SKM-1 treated with dmso at 0.1 percent for 144 hours (cell line): ENCODE measurements at regions not wholly inside any gene's neighbourhood (a gene's known extent, or its start where the extent isn't known, plus 50 kb on each side); places are given as distances from the start of the nearest gene placed in this dataset.

Experiments
- DNase-seq: peaks from one replicate; lab custom pipeline; 2025; ENCODE audit not compliant: unreplicated experiment; lab: John Stamatoyannopoulos, UW

DNA sequence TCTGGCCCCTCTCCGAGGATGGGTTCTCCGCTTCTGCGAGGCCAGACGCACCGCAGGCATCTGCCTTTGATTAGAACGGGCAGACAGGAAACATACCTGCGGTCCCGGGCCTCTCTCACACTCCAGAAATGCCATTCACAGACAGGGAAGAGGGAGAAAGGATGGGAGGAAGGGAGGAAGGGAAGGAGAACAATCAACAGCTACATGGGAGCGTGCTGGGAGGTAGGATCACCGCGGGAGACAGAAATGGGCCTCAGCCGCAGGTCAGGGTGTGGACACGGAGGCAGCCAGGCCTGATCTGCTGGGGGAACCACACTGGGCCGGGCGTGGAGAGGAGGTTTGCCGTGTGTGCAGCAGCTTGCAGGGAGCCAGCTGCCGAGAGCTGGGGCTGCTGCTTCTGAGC is 90.7 kb upstream of the RGMA start:
- DNase-seq, result no peak

DNA sequence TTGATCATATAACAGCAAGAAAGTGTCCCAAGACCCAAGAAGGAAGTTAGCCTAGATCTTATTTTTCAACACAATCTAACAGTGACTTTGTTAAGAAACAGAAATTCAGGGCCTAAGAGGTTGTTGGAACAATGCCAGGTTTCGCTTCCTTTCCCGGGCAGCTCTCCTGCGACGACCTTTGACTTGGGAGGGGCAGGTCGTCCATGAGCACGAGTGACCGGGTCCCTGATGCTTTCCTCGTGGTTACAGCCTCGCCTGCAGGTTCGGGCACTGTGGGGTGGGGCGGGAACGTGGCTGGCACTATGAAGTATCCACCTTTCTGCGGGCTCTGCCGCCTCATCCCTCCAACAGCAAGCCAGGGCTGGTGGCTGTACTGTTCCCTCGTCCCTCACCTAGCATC is 90.1 kb upstream of the RGMA start:
- peak; percentile 86 for DNase-seq

DNA sequence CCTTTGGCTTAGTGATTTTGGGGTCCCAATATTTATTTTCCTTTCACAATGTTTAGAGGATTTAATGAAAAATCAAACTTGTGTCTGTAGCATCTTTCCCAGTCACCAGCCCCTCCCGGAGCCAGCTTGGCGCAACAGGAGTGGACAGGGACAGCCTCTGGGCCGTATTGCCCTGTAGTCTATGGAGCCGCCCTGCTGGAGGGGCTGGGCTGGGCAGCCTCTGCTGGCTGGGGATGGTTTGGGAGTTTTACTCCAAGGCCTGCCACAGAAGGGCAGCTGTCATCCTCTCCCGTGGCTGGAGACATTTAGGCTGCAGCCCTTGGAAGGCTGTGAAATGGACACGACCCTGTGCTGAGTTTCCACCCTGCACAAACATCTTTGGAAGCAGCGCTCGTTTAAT is 89.4 kb upstream of the RGMA start:
- no peak for DNase-seq

DNA sequence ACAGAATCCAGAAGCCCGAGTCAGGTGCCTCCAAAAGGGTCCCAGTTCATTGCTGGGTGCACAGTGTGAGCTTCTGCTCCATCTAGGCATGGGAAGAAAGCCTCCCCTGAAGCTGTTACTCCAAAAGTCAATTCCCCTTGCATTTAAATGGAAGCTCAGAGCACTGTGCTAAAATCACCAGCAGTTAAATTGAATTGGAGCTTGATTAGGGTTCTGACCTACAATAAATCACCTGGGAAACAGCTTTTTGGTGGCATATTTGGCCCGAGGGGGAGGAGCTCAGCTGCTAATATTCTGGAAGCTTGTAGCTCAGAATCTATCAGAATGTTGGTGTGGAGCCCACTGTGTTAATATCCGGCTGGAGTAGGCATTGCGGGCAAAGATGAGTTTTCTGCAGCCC is 87.1 kb upstream of the RGMA start:
- DNase-seq, result no peak

DNA sequence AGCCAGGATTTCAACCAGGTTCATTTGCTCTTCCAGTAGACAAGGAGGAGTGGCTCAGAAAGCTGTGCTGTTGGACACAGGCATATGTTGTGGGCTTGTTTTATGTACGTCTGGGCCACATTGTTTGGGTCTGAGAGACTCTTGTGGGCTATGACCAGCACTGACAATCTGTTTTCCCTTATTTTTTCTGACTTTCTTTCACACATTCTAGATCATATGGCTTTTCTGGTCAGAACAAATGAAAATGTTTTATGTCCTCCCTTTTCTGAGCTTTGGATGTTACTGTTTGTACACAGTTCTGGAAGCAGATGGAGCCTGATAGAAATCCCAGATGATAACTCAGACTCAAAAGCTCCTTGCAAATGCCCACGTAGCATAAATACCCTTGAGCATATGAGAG is 85.8 kb upstream of the RGMA start:
- DNase-seq, result no peak

DNA sequence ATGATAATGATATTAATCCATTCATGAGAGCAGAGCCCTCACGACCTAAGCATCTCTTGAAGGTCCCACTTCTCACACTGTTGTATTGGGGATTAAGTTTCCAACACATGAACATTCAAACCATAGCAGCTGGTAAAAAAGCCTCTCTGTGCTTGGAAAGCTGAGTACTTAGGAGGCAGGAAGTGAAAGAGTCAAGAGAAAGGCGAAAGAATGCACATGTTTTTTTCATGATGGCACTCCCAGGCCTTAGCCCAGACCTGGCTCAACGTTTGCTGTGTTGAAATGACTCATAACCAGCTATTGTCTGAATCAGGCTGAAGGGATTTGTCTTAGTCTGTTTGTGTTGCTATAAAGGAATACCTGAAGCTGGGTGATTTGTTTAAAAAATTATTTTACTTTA is 84.4 kb upstream of the RGMA start:
- no peak for DNase-seq

DNA sequence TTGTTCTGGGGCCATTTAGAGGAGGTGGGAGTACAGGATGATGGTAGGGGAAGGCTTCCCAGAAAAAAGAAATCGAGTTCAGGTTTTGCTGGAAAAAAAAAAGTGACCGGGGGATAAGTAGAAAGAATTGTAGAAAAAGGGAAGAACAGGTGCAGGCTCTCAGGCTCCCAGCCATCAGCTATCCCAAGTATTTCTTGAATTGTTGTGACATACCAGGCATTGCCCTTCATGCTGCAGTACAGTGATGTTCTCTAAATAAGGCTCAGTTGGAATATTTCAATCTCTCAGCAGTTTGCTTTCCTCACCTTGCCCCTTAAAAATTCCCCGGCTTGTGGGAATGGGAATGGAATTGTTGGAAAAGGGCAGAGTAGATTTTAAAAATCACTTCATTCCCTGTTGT is 82.5 kb upstream of the RGMA start:
- no peak for DNase-seq

DNA sequence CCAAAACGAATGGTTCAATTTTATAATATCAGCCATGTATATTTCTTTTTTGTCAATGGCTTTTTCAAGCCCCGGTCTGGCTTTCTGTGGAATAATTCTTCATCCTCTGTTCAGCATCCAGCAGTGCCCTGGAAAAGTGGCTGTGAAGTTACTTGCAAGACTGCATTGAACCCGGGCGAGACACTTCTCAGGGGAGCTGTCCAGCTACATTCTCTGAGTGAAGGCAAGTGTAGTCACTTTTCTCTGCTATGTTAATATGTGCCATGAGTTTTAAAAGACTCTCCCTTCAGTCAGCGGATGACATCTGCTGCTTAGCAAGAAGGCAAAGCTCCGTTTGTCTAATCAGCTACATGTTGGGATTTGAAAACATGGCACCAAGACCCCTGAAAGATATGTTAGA is 81.3 kb upstream of the RGMA start:
- no peak for DNase-seq

DNA sequence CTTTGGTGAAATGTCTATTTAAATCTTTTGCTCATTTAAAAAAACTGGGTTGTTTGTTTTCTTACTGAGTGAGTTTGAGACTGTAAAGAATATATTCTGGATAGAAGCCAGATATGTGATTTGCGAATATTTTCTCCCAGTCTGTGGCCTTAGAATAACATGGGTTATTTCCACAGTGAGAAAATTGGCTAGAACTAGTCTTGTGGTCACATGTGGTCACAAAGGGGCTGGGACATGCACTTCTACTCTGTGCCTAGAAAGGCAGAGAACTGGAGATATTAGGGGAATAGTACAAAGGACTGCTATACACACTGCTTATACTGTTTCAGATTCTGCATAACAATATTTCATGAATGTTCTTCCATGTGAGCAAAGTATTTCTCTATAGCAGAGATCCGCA is 79.9 kb upstream of the RGMA start:
- no peak for DNase-seq

DNA sequence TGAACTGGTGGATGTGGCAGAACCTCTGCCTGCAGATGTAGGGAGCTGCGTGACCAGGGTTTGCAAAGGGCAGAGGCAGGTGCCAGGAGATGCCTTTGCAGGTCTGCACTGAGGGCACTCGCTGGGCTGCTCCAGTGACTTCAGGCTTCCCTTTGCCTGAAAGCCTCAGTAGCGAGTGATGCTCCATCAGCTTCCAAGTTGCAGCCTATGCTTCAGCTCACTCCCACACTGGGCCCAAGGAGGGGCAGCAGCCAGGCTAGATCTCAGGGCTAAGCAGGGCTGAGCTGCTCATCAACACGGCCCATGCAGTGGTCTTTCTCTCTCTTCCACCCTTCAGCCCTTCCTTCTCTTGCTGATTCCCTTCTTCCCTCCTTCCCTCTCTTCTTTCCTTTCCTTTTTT is 78.3 kb upstream of the RGMA start:
- DNase-seq, result no peak

DNA sequence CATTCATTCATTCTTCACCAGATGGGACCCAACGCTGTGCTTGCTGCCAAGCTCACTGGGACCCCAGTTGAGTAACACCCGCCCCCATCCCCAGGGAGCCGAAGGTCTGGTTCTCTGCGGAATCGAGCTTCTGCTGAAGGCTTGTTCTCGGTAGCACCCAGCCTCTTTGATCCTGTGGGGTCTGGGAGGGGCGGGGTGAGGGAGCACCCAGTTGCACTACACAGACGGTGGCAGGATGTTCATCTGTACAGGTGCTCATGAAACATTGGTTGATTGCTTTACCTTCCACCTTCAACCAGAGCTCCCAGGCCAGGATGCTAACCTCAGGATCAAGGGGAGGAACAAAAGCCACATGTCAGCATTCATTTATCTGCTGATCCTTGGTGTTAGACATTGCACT is 77.7 kb upstream of the RGMA start:
- no peak for DNase-seq

DNA sequence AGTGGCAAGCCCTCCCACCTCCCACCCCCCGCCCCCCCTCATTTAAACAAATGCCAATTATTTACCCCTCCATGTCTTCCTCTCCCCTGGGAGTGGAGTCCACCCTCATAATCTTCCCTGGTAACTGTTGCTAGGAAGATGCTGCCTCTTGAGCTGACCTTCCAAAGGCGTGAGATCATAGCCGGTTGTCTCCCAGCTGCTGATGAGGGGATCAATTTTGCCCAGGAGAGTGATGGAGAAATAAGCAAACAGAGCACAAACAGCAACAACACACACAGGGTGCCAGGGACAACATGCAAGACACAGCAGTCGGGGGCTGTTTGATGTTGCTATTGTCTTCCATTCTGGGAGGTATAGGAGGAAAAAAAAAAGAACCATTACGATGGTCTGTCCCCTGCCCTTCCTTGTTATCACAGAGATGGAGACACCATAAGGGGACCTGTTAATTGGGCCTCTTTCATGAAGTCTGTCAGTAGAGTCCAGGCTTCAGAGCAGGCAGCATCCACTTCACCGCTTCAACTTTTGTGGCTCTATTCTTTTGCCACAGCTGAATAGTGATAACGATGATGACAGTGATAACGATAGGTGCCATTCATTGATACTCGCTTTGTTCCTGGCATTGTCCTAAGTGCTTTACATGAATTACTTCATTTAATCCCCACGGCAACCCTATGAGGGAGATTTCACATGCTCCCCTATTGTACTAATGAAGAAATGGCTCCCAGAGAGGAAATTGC is 76.9 kb upstream of the RGMA start:
- no peak for DNase-seq

DNA sequence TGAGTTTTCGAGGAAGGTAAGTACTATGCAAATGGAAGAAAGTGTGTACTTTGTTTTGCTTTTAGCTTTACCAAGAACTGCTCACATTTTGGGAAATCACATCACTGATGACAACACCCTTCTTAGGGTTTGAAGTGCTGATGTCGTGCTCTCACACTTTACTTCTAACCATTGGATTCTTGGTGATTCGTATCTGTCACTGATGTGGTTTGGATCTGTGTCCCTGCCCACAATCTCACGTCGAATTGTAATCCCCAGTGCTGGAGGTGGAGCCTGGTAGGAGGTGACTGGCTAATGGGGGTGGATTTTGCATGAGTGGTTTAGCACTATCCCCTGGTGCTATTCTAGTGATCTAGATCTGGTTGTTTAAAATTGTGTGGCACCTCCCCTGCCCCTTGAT is 75.4 kb upstream of the RGMA start:
- DNase-seq, result no peak

DNA sequence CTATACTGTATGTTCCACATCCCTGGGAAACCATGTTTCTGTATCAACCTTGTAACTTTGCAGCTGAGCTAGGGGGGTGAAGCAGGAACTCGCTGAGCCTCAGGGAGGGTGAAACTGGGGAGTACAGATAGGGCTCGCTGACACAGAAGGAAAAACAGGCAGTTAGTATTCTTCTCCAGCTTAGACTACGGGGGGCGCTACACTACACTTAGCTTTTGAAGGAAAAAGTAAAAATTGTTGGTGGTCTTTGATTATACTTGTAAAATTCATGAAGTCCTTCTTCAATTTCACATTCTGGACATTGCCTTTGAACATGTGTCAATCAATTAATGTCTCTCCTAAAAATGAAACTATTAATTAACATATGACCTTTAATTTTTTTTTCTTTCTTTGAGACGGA is 73.5 kb upstream of the RGMA start:
- no peak for DNase-seq

DNA sequence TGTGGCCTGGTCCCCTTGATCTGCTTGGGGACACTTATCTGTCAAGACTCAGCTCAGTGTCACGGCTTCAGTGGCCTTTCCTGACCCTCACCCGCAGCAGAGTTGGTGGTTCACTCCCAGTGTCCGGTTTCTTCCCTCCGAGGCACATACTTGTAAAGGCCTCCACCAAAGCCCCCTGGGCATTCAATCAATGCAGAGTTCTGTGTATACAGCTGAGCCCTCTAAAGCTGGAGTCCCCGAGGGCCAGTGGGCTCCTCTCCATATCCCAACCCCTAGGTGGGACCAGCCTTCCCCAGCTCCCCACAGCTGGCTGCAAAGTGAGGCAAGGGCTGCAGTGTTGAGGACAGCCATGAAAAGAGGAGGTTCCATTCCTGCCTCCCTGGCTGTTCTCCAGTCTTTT is 70.9 kb upstream of the RGMA start:
- no peak for DNase-seq

DNA sequence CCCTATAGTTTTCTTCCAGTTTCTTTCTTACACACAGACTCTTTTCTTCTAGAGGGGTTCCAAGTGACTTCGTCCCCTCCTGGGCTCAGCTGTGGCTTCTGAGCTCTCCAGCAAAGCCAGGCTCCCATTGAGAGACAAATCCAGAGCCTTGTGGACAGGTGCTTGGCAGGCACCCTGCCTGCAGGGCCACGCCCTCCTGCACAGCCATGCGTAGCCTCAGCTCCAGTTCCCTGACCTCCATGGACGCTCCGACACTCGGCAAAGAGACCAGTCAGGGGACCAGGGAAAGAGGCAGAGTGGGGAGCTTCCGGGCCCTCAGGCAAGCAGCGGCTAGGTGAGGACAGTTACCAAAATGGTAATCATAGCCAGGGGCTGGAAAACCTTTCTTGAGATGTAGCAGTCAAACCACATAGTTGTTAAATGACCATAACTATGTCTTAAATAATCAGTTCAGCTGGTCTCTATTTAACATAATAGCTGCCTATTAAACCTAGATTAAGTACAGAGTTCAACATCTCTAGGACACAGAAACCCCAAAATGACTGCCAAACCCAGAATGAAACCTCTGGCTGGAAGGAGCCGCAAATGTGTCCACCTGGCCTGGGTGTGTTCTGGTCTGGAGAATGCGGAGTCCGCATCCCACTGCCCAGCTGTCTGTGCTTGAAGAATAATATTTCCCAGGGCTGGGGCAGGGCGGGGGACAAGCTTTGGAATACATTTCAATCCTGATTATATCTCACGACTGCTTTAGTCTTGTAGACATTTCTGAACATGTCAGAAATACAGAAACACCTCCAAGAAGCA is 69.3 kb upstream of the RGMA start:
- DNase-seq, result no peak

DNA sequence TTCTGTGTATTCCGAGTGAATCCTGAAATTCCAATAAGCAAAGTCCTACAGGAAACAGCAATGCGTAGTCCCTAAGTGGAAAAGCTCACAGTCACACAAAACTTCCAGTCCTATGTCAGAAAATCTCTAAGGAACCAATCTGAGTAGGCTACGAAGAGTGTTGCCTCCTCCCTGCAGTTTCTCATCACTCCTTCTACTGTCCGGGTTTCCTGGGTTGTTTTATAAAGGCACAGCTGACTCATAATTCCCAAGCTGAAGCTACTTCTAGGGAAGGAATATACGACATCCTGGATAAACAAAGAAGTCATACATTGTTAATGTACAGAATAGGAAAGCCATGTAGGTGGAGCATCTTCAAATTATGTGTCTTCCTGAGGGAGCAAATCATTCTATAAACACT is 65.7 kb upstream of the RGMA start:
- no peak for DNase-seq

DNA sequence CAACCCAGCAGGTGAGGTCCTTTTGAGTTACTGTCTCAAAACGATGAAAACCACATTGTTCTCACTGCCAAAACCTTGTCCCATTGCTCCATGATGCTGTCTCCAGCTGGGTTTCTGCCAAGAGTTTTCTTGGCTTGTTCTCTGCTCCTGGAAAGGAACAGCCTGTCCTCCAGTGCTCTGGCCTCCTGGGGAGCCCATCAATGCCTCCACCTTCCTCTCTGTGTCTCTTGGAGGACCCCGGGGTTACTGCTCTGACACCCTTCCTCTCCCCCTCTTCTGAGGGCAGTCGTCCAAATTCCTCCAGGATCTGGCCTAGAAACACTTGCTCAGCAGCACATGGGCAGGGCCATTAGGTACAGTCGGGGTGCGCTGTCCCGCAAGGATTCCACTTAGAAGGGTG is 63.9 kb upstream of the RGMA start:
- no peak for DNase-seq

DNA sequence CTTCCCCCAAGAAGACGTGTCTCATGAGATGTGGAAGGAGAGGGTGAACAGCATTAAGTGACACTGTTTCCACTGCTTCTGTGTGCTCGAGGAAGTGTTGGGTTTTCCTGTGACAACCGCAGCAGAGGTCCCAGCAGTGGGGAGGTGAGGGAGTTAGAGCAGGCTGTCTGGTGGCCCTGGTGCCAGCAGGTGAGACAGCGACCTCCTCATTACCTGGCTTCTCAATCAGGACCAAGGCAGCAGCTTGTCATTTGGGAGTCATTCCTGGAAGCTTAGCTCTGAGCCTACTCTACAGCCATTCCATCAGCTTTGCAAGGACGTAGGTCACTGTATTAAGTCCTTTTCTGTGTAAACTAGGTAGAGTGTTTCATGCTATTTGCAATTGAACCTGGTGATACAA is 63.3 kb upstream of the RGMA start:
- DNase-seq, result no peak

DNA sequence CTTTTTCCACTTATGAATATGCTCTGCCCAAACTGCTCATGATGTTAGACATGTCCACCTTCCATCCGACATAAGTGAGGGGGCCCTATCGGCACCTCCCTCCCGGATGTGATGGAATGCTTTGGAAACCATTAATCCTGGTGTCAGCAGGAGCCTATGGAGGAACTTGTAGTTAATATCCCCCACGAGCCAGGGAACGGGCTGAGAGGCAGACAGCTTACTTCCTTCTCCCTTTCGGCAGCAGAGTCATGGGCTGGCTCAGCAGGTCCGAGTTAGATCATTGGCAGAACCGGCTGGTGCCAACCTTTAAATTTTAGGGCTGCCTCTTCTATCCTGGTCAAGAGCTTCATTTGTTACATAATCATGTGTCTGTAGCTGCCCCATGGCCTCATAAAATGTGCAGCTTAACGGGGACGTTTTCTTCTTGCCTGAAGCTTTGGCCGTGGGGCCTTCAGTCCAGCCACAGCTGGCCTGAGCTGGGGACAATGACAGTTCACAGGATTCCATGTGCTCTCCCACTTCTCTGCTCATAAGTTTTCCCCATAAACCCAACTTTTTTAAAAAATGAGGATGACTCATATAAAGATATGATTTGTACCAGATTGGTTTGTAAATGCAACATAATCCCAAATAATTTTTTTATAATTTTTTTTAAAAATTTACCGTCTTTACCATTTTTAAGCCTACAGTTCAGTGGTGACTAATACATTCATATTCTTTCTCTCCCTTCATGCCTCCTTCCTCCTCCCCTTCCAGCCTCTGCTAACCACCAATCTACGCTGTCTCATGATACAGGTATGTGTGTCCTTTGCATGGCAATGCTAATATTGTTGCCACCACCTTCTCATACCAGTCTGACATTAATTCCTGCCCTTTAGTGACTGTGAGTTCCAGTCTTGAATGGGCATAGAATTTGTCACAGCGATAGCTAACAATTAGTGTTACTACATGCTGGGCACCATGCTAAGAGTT is 62.2 kb upstream of the RGMA start:
- no peak for DNase-seq

DNA sequence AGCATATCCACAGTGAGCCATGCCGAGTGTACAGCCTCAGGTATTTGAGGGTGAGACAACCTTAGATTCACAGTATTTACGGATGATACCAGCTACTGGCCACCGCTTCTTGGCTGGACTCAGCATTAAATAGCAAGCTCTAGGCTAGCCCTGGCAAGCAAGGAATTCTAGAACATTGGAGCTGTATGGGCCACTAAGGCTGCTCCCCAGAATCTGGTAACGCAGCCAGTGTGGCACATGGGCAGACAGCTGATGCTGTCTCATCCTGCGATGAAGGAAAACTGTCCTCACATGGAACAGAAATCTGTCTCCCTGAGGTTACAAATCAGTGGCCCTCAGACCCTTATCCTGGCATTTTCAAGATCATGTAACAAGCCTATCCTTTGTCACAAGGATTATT is 57.6 kb upstream of the RGMA start:
- no peak for DNase-seq

DNA sequence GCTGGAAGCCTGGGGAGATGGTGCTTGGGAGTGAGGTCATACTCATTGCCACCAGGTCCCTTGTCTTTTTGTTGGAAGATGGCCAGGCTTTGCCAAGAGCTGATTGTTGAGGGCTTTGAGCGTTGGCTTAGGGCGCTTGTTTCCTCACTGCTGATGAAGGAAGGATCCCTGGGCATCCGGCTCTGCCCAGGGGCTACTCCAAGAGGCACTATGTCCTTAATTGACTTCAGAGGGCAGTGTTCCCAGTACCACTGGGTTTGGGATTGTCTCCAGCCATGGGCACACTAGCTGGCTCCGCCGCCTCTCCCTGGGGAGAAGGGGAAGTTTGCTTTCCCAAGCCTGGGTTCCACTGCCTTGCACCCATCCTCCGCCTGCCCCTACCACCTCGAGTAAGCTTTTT is 57.2 kb upstream of the RGMA start:
- DNase-seq, result no peak
